ENCODE measurements at regions not wholly inside any gene's neighbourhood (a gene's known extent, or its start where the extent isn't known, plus 50 kb on each side); places are given as distances from the start of the nearest gene placed in this dataset.
"Not testable (repeated sequence)": the region's sequence is repeated elsewhere in the genome, so short reads cannot be mapped to it uniquely, and the experiment has no call there.

- Histone ChIP-seq H3K9me3 (ENCODE audit: control insufficient read depth in 1 of 2, low read length in 2 of 2) (no peaks in the 10 kb centered on the region), H3K36me3 (ENCODE audit: control insufficient read depth in 1 of 2, insufficient read depth in 2 of 2, low read length in 2 of 2) (no peaks in the 10 kb centered on the region), H3K27me3 (ENCODE audit: low read depth, low read length) (no peaks in the 10 kb centered on the region), H3K4me1 (ENCODE audit: control insufficient read depth in 1 of 2, insufficient read depth in 2 of 2, low read length in 2 of 2) (no peaks in the 10 kb centered on the region), H3K4me3 (ENCODE audit: low read depth in 1 of 2, low read length in 2 of 2) (no peak overlapping the region), H3K27ac (ENCODE audit: low read length) (no peak overlapping the region)
Observed at GRCh38 chr12:89206390-89206789, 145.9 kb downstream of the DUSP6 start.

GRCh38 chr12:89205517-89205916 is 146.8 kb downstream of the DUSP6 start:
- no peak overlapping the region for H3K27ac ChIP-seq (ENCODE audit: low read length)
- H3K4me1 ChIP-seq (ENCODE audit: control insufficient read depth in 1 of 2, insufficient read depth in 2 of 2, low read length in 2 of 2), result no peaks in the 10 kb centered on the region
- H3K36me3 ChIP-seq (ENCODE audit: control insufficient read depth in 1 of 2, insufficient read depth in 2 of 2, low read length in 2 of 2), result no peaks in the 10 kb centered on the region
- H3K9me3 ChIP-seq (ENCODE audit: control insufficient read depth in 1 of 2, low read length in 2 of 2), result no peaks in the 10 kb centered on the region
- no peaks in the 10 kb centered on the region for H3K27me3 ChIP-seq (ENCODE audit: low read depth, low read length)
- H3K4me3 ChIP-seq (ENCODE audit: low read depth in 1 of 2, low read length in 2 of 2), result no peak overlapping the region

- Histone ChIP-seq H3K4me1 (ENCODE audit: control insufficient read depth in 1 of 2, insufficient read depth in 2 of 2, low read length in 2 of 2) (no peaks in the 10 kb centered on the region), H3K9me3 (ENCODE audit: control insufficient read depth in 1 of 2, low read length in 2 of 2) (no peaks in the 10 kb centered on the region), H3K27ac (ENCODE audit: low read length) (no peak overlapping the region), H3K36me3 (ENCODE audit: control insufficient read depth in 1 of 2, insufficient read depth in 2 of 2, low read length in 2 of 2) (no peaks in the 10 kb centered on the region), H3K27me3 (ENCODE audit: low read depth, low read length) (no peaks in the 10 kb centered on the region), H3K4me3 (ENCODE audit: low read depth in 1 of 2, low read length in 2 of 2) (no peak overlapping the region)
Observed at GRCh38 chr12:89203144-89203543, 149.2 kb downstream of the DUSP6 start.

GRCh38 chr12:89200217-89200616 is 152.1 kb downstream of the DUSP6 start:
- Histone ChIP-seq H3K27ac (ENCODE audit: low read length) (no peak overlapping the region), H3K4me1 (ENCODE audit: control insufficient read depth in 1 of 2, insufficient read depth in 2 of 2, low read length in 2 of 2) (no peaks in the 10 kb centered on the region), H3K9me3 (ENCODE audit: control insufficient read depth in 1 of 2, low read length in 2 of 2) (no peaks in the 10 kb centered on the region), H3K4me3 (ENCODE audit: low read depth in 1 of 2, low read length in 2 of 2) (no peak overlapping the region), H3K27me3 (ENCODE audit: low read depth, low read length) (no peaks in the 10 kb centered on the region), H3K36me3 (ENCODE audit: control insufficient read depth in 1 of 2, insufficient read depth in 2 of 2, low read length in 2 of 2) (no peaks in the 10 kb centered on the region)

- Histone ChIP-seq H3K9me3 (ENCODE audit: control insufficient read depth in 1 of 2, low read length in 2 of 2) (peaks cover 0 to 1% of the 10 kb centered on the region in 2 donors), H3K4me1 (ENCODE audit: control insufficient read depth in 1 of 2, insufficient read depth in 2 of 2, low read length in 2 of 2) (no peaks in the 10 kb centered on the region), H3K27me3 (ENCODE audit: low read depth, low read length) (no peaks in the 10 kb centered on the region), H3K27ac (ENCODE audit: low read length) (no peak overlapping the region), H3K4me3 (ENCODE audit: low read depth in 1 of 2, low read length in 2 of 2) (no peak overlapping the region), H3K36me3 (ENCODE audit: control insufficient read depth in 1 of 2, insufficient read depth in 2 of 2, low read length in 2 of 2) (no peaks in the 10 kb centered on the region)
Observed at GRCh38 chr12:89195470-89195869, 156.8 kb downstream of the DUSP6 start.

- H3K27ac ChIP-seq (ENCODE audit: low read length), result no peak overlapping the region
- no peak overlapping the region for H3K4me3 ChIP-seq (ENCODE audit: low read depth in 1 of 2, low read length in 2 of 2)
- H3K36me3 ChIP-seq (ENCODE audit: control insufficient read depth in 1 of 2, insufficient read depth in 2 of 2, low read length in 2 of 2), result no peaks in the 10 kb centered on the region
- peaks cover 0 to 6% of the 10 kb centered on the region in 2 donors for H3K9me3 ChIP-seq (ENCODE audit: control insufficient read depth in 1 of 2, low read length in 2 of 2)
- no peaks in the 10 kb centered on the region for H3K27me3 ChIP-seq (ENCODE audit: low read depth, low read length)
- H3K4me1 ChIP-seq (ENCODE audit: control insufficient read depth in 1 of 2, insufficient read depth in 2 of 2, low read length in 2 of 2), result no peaks in the 10 kb centered on the region
Observed at GRCh38 chr12:89194683-89195082, 157.6 kb downstream of the DUSP6 start.

GRCh38 chr12:89192429-89192828 is 159.9 kb downstream of the DUSP6 start:
- no peak overlapping the region for H3K4me3 ChIP-seq (ENCODE audit: low read depth in 1 of 2, low read length in 2 of 2)
- H3K9me3 ChIP-seq (ENCODE audit: control insufficient read depth in 1 of 2, low read length in 2 of 2), result peaks cover 6 to 18% of the 10 kb centered on the region in 2 donors
- H3K27me3 ChIP-seq (ENCODE audit: low read depth, low read length), result no peaks in the 10 kb centered on the region
- H3K36me3 ChIP-seq (ENCODE audit: control insufficient read depth in 1 of 2, insufficient read depth in 2 of 2, low read length in 2 of 2), result no peaks in the 10 kb centered on the region
- no peak overlapping the region for H3K27ac ChIP-seq (ENCODE audit: low read length)
- no peaks in the 10 kb centered on the region for H3K4me1 ChIP-seq (ENCODE audit: control insufficient read depth in 1 of 2, insufficient read depth in 2 of 2, low read length in 2 of 2)

GRCh38 chr12:89191597-89191996 is 160.7 kb downstream of the DUSP6 start:
- not testable (repeated sequence) for H3K4me3 ChIP-seq (ENCODE audit: low read depth in 1 of 2, low read length in 2 of 2); H3K36me3 ChIP-seq (ENCODE audit: control insufficient read depth in 1 of 2, insufficient read depth in 2 of 2, low read length in 2 of 2); H3K27ac ChIP-seq (ENCODE audit: low read length); H3K27me3 ChIP-seq (ENCODE audit: low read depth, low read length); H3K4me1 ChIP-seq (ENCODE audit: control insufficient read depth in 1 of 2, insufficient read depth in 2 of 2, low read length in 2 of 2)
- H3K9me3 ChIP-seq (ENCODE audit: control insufficient read depth in 1 of 2, low read length in 2 of 2), result peaks cover 6 to 18% of the 10 kb centered on the region in 2 donors

- Histone ChIP-seq H3K36me3 (ENCODE audit: control insufficient read depth in 1 of 2, insufficient read depth in 2 of 2, low read length in 2 of 2) (no peaks in the 10 kb centered on the region), H3K27ac (ENCODE audit: low read length) (no peak overlapping the region), H3K9me3 (ENCODE audit: control insufficient read depth in 1 of 2, low read length in 2 of 2) (peaks cover 6 to 18% of the 10 kb centered on the region in 2 donors), H3K4me1 (ENCODE audit: control insufficient read depth in 1 of 2, insufficient read depth in 2 of 2, low read length in 2 of 2) (no peaks in the 10 kb centered on the region), H3K27me3 (ENCODE audit: low read depth, low read length) (no peaks in the 10 kb centered on the region), H3K4me3 (ENCODE audit: low read depth in 1 of 2, low read length in 2 of 2) (no peak overlapping the region)
Observed at GRCh38 chr12:89189448-89189847, 162.9 kb downstream of the DUSP6 start.

GRCh38 chr12:89187507-89187906 is 164.8 kb downstream of the DUSP6 start:
- H3K27me3 ChIP-seq (ENCODE audit: low read depth, low read length), result no peaks in the 10 kb centered on the region
- H3K4me1 ChIP-seq (ENCODE audit: control insufficient read depth in 1 of 2, insufficient read depth in 2 of 2, low read length in 2 of 2), result no peaks in the 10 kb centered on the region
- H3K9me3 ChIP-seq (ENCODE audit: control insufficient read depth in 1 of 2, low read length in 2 of 2), result peaks cover 6 to 18% of the 10 kb centered on the region in 2 donors
- no peak overlapping the region for H3K27ac ChIP-seq (ENCODE audit: low read length)
- H3K4me3 ChIP-seq (ENCODE audit: low read depth in 1 of 2, low read length in 2 of 2), result no peak overlapping the region
- no peaks in the 10 kb centered on the region for H3K36me3 ChIP-seq (ENCODE audit: control insufficient read depth in 1 of 2, insufficient read depth in 2 of 2, low read length in 2 of 2)

- Histone ChIP-seq H3K36me3 (ENCODE audit: control insufficient read depth in 1 of 2, insufficient read depth in 2 of 2, low read length in 2 of 2) (no peaks in the 10 kb centered on the region), H3K9me3 (ENCODE audit: control insufficient read depth in 1 of 2, low read length in 2 of 2) (peaks cover 6 to 18% of the 10 kb centered on the region in 2 donors), H3K4me3 (ENCODE audit: low read depth in 1 of 2, low read length in 2 of 2) (no peak overlapping the region), H3K27me3 (ENCODE audit: low read depth, low read length) (no peaks in the 10 kb centered on the region), H3K27ac (ENCODE audit: low read length) (no peak overlapping the region), H3K4me1 (ENCODE audit: control insufficient read depth in 1 of 2, insufficient read depth in 2 of 2, low read length in 2 of 2) (peaks cover 0 to 7% of the 10 kb centered on the region in 2 donors)
Observed at GRCh38 chr12:89185889-89186288, 166.4 kb downstream of the DUSP6 start.

GRCh38 chr12:89185181-89185580 is 167.1 kb downstream of the DUSP6 start:
- H3K36me3 ChIP-seq (ENCODE audit: control insufficient read depth in 1 of 2, insufficient read depth in 2 of 2, low read length in 2 of 2), result no peaks in the 10 kb centered on the region
- H3K4me1 ChIP-seq (ENCODE audit: control insufficient read depth in 1 of 2, insufficient read depth in 2 of 2, low read length in 2 of 2), result peaks cover 0 to 12% of the 10 kb centered on the region in 2 donors
- H3K27me3 ChIP-seq (ENCODE audit: low read depth, low read length), result no peaks in the 10 kb centered on the region
- H3K9me3 ChIP-seq (ENCODE audit: control insufficient read depth in 1 of 2, low read length in 2 of 2), result peaks cover 6 to 14% of the 10 kb centered on the region in 2 donors
- no peak overlapping the region for H3K27ac ChIP-seq (ENCODE audit: low read length)
- H3K4me3 ChIP-seq (ENCODE audit: low read depth in 1 of 2, low read length in 2 of 2), result no peak overlapping the region
